K562 (cell line): ENCODE measurements at regions not wholly inside any gene's neighbourhood (a gene's known extent, or its start where the extent isn't known, plus 50 kb on each side); places are given as distances from the start of the nearest gene placed in this dataset.

Source experiments
- ATAC-seq: fragments of 200-7000 bp; cut with Tn5 transposase; 3 replicates; pipeline ENCODE4 v1.9.1; 2020; ENCODE audit warnings: moderate library complexity
- BruUV-seq: library from RNA; stranded (reverse); fragments of 400-500 nt; replicated peaks from 2 replicates; lab custom pipeline; 2021; lab: Mats Ljungman, UMichigan
- CTCF ChIA-PET: fragments of 300-600 bp; formaldehyde crosslinking; extraction: SDS; loops from one replicate; lab custom pipeline; 2021; ENCODE audit warnings: low intra/inter-chr PET ratio; lab: Yijun Ruan, JAX
- POLR2A ChIA-PET: fragments of 300-600, 350-650 bp; sonication (Branson Sonifier 250); formaldehyde crosslinking; extraction: SDS; loops from one replicate; lab custom pipeline; 2021; ENCODE audit warnings: antibody characterized with exemption, inconsistent platforms; lab: Yijun Ruan, JAX
- DNase-seq, 4 experiments: peaks; one replicate each; pipeline versions ENCODE4 v3.0.0 to v3.0.0-alpha.2; 2011 to 2018; ENCODE audit warnings: low spot score in 3 of 4, mixed read lengths in 3 of 4; ENCODE audit errors: extremely low read depth in 1 of 4
- FAIRE-seq: peaks from 2 replicates; lab custom pipeline; 2011; peaks lifted over from hg19 to GRCh38; lab: Jason Lieb, UNC
- H2AFZ ChIP-seq: 2 replicates; pipeline ENCODE4 v1.6.0; 2011; ENCODE audit warnings: low read depth, low read length, control low read depth, inconsistent platforms
- H3K27ac ChIP-seq: fragments of 200-600 bp; 3 replicates; pipeline ENCODE4 v1.8.0; 2011; ENCODE audit warnings: low read depth, mild to moderate bottlenecking, control low read depth, inconsistent platforms, low read length, moderate library complexity, mixed read lengths; ENCODE audit errors: extremely low read depth
- H3K27me3 ChIP-seq, 2 experiments: fragments of 300-600 bp in 1 of 2; 2 replicates in 1 of 2; 3 replicates in 1 of 2; pipeline versions ENCODE4 v1.6.0 to v1.8.0; 2011; ENCODE audit warnings: inconsistent platforms in 2 of 2, low read length in 2 of 2, mild to moderate bottlenecking in 1 of 2, mixed read lengths in 1 of 2, moderate library complexity in 1 of 2; ENCODE audit not compliant: control insufficient read depth in 2 of 2, insufficient read depth in 2 of 2
- H3K36me3 ChIP-seq: fragments of 300-600 bp; 3 replicates; pipeline ENCODE4 v1.8.0; 2011; ENCODE audit warnings: mild to moderate bottlenecking, low read length, inconsistent platforms; ENCODE audit not compliant: control insufficient read depth, insufficient read depth
- H3K4me1 ChIP-seq, 2 experiments: fragments of 200-600 bp in 1 of 2; replicated peaks in 1 of 2; 2 replicates in 1 of 2; 3 replicates in 1 of 2; pipeline versions ENCODE4 v1.5.1 to v1.8.0; 2011; ENCODE audit warnings: inconsistent platforms in 2 of 2, low read length in 2 of 2, mild to moderate bottlenecking in 1 of 2, mixed read lengths in 1 of 2, moderate library complexity in 1 of 2; ENCODE audit not compliant: control insufficient read depth in 2 of 2, insufficient read depth in 2 of 2
- H3K4me2 ChIP-seq: 2 replicates; pipeline ENCODE4 v1.6.1; 2011; ENCODE audit warnings: low read length, control low read depth, inconsistent platforms, mixed read lengths; ENCODE audit not compliant: insufficient read depth
- H3K4me3 ChIP-seq: fragments of 200-600 bp; sonication (generic), shearing (Covaris generic); 2 replicates; pipeline ENCODE4 v1.5.1; 2016; ENCODE audit warnings: control low read depth, inconsistent platforms
- H3K79me2 ChIP-seq: fragments of 200-600 bp; 3 replicates; pipeline ENCODE4 v1.8.0; 2011; ENCODE audit warnings: low read length, inconsistent platforms; ENCODE audit not compliant: control insufficient read depth, insufficient read depth
- H3K9ac ChIP-seq, 2 experiments: 2 replicates each; pipeline versions ENCODE4 v1.6.0 to v1.6.1; 2011; ENCODE audit warnings: low read depth in 2 of 2, low read length in 2 of 2, control low read depth in 1 of 2, inconsistent platforms in 1 of 2, mild to moderate bottlenecking in 1 of 2, mixed read lengths in 1 of 2; ENCODE audit not compliant: insufficient read depth in 1 of 2
- H3K9me1 ChIP-seq: one replicate; pipeline ENCODE4 v1.6.0; 2011; ENCODE audit warnings: inconsistent platforms, mild to moderate bottlenecking, low read length, moderate library complexity; ENCODE audit not compliant: control insufficient read depth, insufficient read depth
- H3K9me3 ChIP-seq: replicated peaks from 2 replicates; pipeline ENCODE4 v1.5.1; 2011; ENCODE audit warnings: low read depth, low read length, inconsistent platforms; ENCODE audit not compliant: control insufficient read depth, insufficient read depth
- H4K20me1 ChIP-seq: replicated peaks from 2 replicates; pipeline ENCODE4 v1.6.1; 2011; ENCODE audit warnings: low read length, inconsistent platforms, mixed read lengths; ENCODE audit not compliant: control insufficient read depth, insufficient read depth
- BACH1 ChIP-seq: fragments of 200-800 bp; sonication (Bioruptor generic); IDR thresholded peaks from 2 replicates; pipeline ENCODE4 v1.6.1; 2016; ENCODE audit warnings: missing genetic modification characterization, missing compliant biosample characterization
- BCOR ChIP-seq: fragments of 450-650 bp; IDR thresholded peaks from 2 replicates; pipeline ENCODE4 v1.6.1; 2016
- CHD2 ChIP-seq: IDR thresholded peaks from 2 replicates; pipeline ENCODE4 v1.6.1; 2011; ENCODE audit warnings: low read depth, low read length
- CREM ChIP-seq: IDR thresholded peaks from 2 replicates; pipeline ENCODE4 v1.6.1; 2014; ENCODE audit warnings: antibody characterized with exemption, low read depth
- GTF2A2 ChIP-seq: IDR thresholded peaks from 2 replicates; pipeline ENCODE4 v1.6.1; 2016; ENCODE audit warnings: mild to moderate bottlenecking, missing genetic modification characterization, missing compliant biosample characterization
- IFI16 ChIP-seq: fragments of 250-450 bp; sonication (Bioruptor Pico); IDR thresholded peaks from 2 replicates; pipeline ENCODE4 v2.1.2; 2022; ENCODE audit warnings: mild to moderate bottlenecking, inconsistent platforms
- RBM34 ChIP-seq: fragments of 200-400 bp; formaldehyde crosslinking; IDR thresholded peaks from 2 replicates; pipeline ENCODE4 v1.6.1; 2018; ENCODE audit warnings: low read length, borderline replicate concordance; ENCODE audit not compliant: insufficient read depth
- RNF219 ChIP-seq: fragments of 250-450 bp; sonication (Bioruptor Pico); IDR thresholded peaks from 2 replicates; pipeline ENCODE4 v1.5.0; 2022; ENCODE audit warnings: mild to moderate bottlenecking
- RUNX1 ChIP-seq: sonication (generic); IDR thresholded peaks from 2 replicates; pipeline ENCODE4 v1.6.1; 2016; ENCODE audit warnings: antibody characterized with exemption, low read depth
- TRIM25 ChIP-seq: fragments of 450-650 bp; IDR thresholded peaks from 2 replicates; pipeline ENCODE4 v1.7.0; 2016; ENCODE audit warnings: borderline replicate concordance
- U2AF2 ChIP-seq: fragments of 200-400 bp; formaldehyde crosslinking; optimal IDR thresholded peaks from 2 replicates; pipeline ENCODE3; 2017; ENCODE audit warnings: low read depth, mild to moderate bottlenecking, low read length
- YY1 ChIP-seq, 3 experiments: IDR thresholded peaks; 2 replicates each; pipeline ENCODE4 v1.6.1; 2011; ENCODE audit warnings: low read length in 2 of 3, mild to moderate bottlenecking in 2 of 3, moderate library complexity in 2 of 3, borderline replicate concordance in 1 of 3, control low read depth in 1 of 3, low read depth in 1 of 3; ENCODE audit not compliant: insufficient read depth in 3 of 3, insufficient replicate concordance in 2 of 3, control insufficient read depth in 1 of 3, insufficient read length in 1 of 3; ENCODE audit errors: extremely low read depth in 1 of 3
- ZBTB33 ChIP-seq: sonication (generic); formaldehyde crosslinking; IDR thresholded peaks from 2 replicates; pipeline ENCODE4 v1.8.1; 2023; ENCODE audit warnings: mild to moderate bottlenecking, missing genetic modification reagents
- ZC3H4 ChIP-seq: sonication (generic); formaldehyde crosslinking; IDR thresholded peaks from 2 replicates; pipeline ENCODE4 v1.9.0; 2021; ENCODE audit warnings: missing genetic modification reagents, borderline replicate concordance
- ZNF184 ChIP-seq: sonication (generic); formaldehyde crosslinking; IDR thresholded peaks from 2 replicates; pipeline ENCODE4 v1.5.0; 2020; ENCODE audit warnings: missing genetic modification reagents
- ZNF707 ChIP-seq: fragments of 250-450 bp; sonication (Bioruptor Pico); conservative IDR thresholded peaks from 2 replicates; pipeline ENCODE4 v1.8.0; 2022; ENCODE audit warnings: inconsistent platforms, mild to moderate bottlenecking, moderate library complexity
- WGBS: fragments of 100-300 bp; shearing (Covaris generic); methylation state at CpG from one replicate; pipeline ENCODE4 v1.1.6; 2016; ENCODE audit warnings: low coverage, mixed read lengths; ENCODE audit not compliant: insufficient coverage; ENCODE audit errors: missing lambda C conversion rate; 5-methylcytosine and 5-hydroxymethylcytosine counted together
- in situ Hi-C: fragments of 300-500 bp; cut with MboI; formaldehyde crosslinking; loops from 4 replicates; pipeline ENCODE4 v1.15.0; 2018; ENCODE audit warnings: inconsistent platforms, mixed read lengths
- intact Hi-C: fragments of 100-400 bp; cut with micrococcal nuclease; formaldehyde crosslinking; loops from 2 replicates; pipeline ENCODE4 v1.14.2; 2022
- TF ChIP-seq, protein P1 (sequence below): fragments of 250-450 bp; sonication (Bioruptor Pico); IDR thresholded peaks from 2 replicates; pipeline ENCODE4 v1.9.0; 2021; ENCODE audit warnings: mild to moderate bottlenecking

DNA sequence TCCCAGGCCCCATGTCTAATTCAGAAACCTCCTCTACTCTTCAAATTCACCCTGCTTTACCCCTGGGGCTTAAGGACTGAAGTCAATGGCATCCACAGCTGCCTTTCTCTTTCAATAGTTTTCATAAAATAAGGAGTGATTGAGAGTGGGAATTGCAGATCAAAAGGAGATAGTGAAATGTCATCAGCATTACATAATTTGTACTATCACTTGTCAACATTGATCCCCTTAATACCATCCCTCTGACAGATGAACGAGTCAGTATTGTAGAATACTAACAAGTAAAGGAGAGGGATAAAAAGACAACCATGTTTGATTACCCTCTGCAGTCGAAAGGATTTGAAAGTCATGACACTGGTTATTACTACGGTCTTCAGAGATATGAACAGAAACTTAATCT, 212.4 kb downstream of the TMEM114 start:
- Histone ChIP-seq H4K20me1 (no peaks in the 10 kb centered on the region), H3K36me3 (no peaks in the 10 kb centered on the region), H3K4me3 (no peak overlapping the region), H3K4me2 (no peak overlapping the region), H3K9me1 (no peaks in the 10 kb centered on the region), H3K79me2 (no peaks in the 10 kb centered on the region), H3K9ac (no peak overlapping the region), H2AFZ (no peak overlapping the region), H3K27me3 (peaks cover 0 to 9% of the 10 kb centered on the region in 2 experiments; a peak in 1 of 5 replicates), H3K4me1 (no peaks in the 10 kb centered on the region), H3K9me3 (no peaks in the 10 kb centered on the region; the same call in 1 of the 2 replicates), H3K27ac (no peak overlapping the region)
- no peak for DNase-seq
- ChIA-PET POLR2A (no interaction called here), CTCF (no interaction called here)
- WGBS = 0% methylated on average over 3 of the region's 3 CpGs
- no TSS peak for BruUV-seq
- intact Hi-C loops (no loop called here), in situ Hi-C loops (no loop called here)
- no peak for ATAC-seq
- FAIRE-seq = no peak
- TF ChIP-seq TRIM25 (no peak), CHD2 (no peak), CREM (no peak), ZNF184 (no peak), BCOR (no peak), ZNF707 (no peak), BACH1 (tag) (no peak), IFI16 (CRISPR knock-in tag) (no peak), ZBTB33 (CRISPR knock-in tag) (no peak), RBM34 (no peak), ZC3H4 (CRISPR knock-in tag) (no peak), RUNX1 (no peak), GTF2A2 (tag) (no peak), RNF219 (CRISPR knock-in tag) (no peak), U2AF2 (no peak), YY1 (IDR thresholded peaks at IDR 0.05; ENCODE audit: borderline replicate concordance in 1 of 3, control insufficient read depth in 1 of 3, extremely low read depth in 1 of 3, insufficient read depth in 3 of 3, insufficient read length in 1 of 3, insufficient replicate concordance in 2 of 3, low read depth in 1 of 3, low read length in 2 of 3) (no peak)
- TF ChIP-seq, protein P1, sequence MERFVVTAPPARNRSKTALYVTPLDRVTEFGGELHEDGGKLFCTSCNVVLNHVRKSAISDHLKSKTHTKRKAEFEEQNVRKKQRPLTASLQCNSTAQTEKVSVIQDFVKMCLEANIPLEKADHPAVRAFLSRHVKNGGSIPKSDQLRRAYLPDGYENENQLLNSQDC (CRISPR knock-in tag) = no peak
